SU-DHL-6 (cell line): ENCODE measurements at regions not wholly inside any gene's neighbourhood (a gene's known extent, or its start where the extent isn't known, plus 50 kb on each side); places are given as distances from the start of the nearest gene placed in this dataset.

ENCODE experiments used
- CTCF ChIP-seq: fragments of 200-600 bp; sonication (generic); IDR thresholded peaks from one replicate; pipeline ENCODE4 v1.5.1; 2017; ENCODE audit warnings: antibody characterized with exemption, mild to moderate bottlenecking, low read length, moderate library complexity; ENCODE audit not compliant: insufficient read depth, poor library complexity, severe bottlenecking
- EZH2phosphoT487 ChIP-seq: fragments of 200-600 bp; sonication (generic), shearing (Covaris generic); conservative IDR thresholded peaks from 2 replicates; pipeline ENCODE4 v1.6.1; 2018; ENCODE audit warnings: mild to moderate bottlenecking, antibody characterized with exemption, low read length, moderate library complexity, mixed read lengths

DNA sequence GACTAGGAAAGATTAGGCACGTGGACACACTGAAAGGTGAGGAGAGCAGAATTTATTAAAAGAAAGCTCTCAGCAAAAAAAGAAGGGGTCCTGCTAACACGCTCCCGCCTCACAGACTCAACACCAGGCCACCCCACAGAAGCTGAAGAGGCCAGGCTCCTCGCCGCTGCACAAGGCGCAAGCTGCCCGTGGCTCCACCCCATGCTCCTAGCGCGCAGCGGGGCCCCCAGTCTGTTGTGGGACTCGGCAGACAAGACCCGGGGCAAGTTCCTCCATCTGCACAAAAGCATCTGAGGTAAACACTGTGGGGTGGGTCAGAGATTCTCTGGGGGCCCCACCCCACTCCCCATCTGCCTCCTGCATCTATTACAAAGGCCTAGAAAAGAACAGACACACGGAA lies 1462.4 kb downstream of the EFNB2 start:
- TF ChIP-seq CTCF (no peak), EZH2phosphoT487 (no peak)
